ENCODE measurements at regions not wholly inside any gene's neighbourhood (a gene's known extent, or its start where the extent isn't known, plus 50 kb on each side); places are given as distances from the start of the nearest gene placed in this dataset.

DNA sequence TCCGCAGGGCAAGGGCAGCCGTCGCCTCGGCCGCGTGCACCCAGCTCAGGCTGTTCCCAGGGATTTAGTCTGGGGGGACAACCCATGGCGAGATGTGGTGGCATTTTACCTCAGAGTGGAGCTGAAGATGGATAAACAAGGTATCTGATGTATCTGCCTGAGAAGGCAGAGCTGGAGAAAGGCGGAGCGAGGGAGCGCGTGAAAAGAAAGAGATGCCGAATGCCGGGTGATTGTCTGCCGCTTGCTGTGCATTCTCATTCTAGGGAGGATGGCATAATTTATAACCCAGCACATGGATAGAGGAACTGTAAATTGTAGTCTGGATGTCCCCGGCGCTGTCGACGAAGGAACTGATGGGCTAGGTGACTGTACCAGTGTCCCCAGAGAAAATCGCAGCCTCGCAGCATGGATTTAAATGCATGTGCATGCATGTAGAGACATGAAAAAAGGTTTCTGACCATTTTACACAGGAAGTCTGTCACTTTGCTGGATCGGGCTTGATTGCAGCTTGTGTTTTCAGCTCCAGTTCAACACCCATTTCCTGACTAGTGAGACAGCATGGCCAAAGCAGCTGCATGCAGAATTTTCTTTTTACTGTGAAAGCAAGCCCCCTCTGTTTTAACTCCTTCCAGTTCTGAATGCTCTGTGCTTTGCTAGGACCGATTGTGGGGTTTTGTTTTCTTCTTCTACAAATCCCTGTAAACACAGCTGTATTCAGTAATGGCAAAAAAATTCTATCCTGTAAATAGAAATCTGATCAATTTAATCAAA lies 149.7 kb downstream of the PRL start:
- Histone ChIP-seq H3K4me1 (peaks cover 0 to 36% (median 27%) of the 10 kb centered on the region in 4 donors), H3K9me3 (no peaks in the 10 kb centered on the region), H3K4me3 (peak overlapping the region; percentile 14 to 31), H3K27ac (no peak overlapping the region), H3K27me3 (no peaks in the 10 kb centered on the region), H3K36me3 (no peaks in the 10 kb centered on the region)
- DNase-seq, result no peak
- intact Hi-C loops (cut with DNase I; ENCODE audit: low total_unique reads), result loop anchor here (5.0 kb wide), 1 partner anchor 550 kb away; no protein-coding TSS in a partner anchor
- TF ChIP-seq, protein P1, sequence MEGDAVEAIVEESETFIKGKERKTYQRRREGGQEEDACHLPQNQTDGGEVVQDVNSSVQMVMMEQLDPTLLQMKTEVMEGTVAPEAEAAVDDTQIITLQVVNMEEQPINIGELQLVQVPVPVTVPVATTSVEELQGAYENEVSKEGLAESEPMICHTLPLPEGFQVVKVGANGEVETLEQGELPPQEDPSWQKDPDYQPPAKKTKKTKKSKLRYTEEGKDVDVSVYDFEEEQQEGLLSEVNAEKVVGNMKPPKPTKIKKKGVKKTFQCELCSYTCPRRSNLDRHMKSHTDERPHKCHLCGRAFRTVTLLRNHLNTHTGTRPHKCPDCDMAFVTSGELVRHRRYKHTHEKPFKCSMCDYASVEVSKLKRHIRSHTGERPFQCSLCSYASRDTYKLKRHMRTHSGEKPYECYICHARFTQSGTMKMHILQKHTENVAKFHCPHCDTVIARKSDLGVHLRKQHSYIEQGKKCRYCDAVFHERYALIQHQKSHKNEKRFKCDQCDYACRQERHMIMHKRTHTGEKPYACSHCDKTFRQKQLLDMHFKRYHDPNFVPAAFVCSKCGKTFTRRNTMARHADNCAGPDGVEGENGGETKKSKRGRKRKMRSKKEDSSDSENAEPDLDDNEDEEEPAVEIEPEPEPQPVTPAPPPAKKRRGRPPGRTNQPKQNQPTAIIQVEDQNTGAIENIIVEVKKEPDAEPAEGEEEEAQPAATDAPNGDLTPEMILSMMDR (IDR thresholded peaks at IDR 0.05), result no peak

GRCh38 chr6:22147921-22148776 lies 148.7 kb downstream of the PRL start:
- Histone ChIP-seq H3K4me3 (no peak overlapping the region), H3K27me3 (no peaks in the 10 kb centered on the region), H3K9me3 (no peaks in the 10 kb centered on the region), H3K36me3 (no peaks in the 10 kb centered on the region), H3K4me1 (peaks cover 0 to 36% (median 27%) of the 10 kb centered on the region in 4 donors), H3K27ac (no peak overlapping the region)
- no peak for DNase-seq
- TF ChIP-seq, protein P1 (IDR thresholded peaks at IDR 0.05), result no peak
- intact Hi-C loops (cut with DNase I; ENCODE audit: low total_unique reads), result loop anchor here (5.0 kb wide), 1 partner anchor 551 kb away; no protein-coding TSS in a partner anchor

DNA sequence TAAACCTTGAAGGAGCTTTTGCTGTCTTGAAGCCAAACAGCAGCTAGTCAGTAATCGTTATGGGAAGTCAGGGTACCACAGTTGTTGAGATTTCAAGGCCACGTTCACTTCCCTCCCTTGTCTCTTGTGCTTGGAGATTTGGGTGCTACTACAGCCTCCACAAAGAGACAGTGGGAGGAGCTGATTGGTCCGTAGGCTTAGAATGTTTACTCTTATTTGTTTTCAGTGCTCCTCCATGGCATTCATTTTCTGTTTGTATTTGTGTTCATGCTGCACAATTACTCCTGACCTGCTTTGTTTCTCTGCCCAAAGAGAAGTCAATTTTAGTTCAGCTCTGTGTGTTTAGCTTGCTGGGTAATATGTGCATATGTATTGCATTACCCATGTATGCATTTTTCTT lies 147.7 kb downstream of the PRL start:
- no peaks in the 10 kb centered on the region for H3K27me3 ChIP-seq
- DNase-seq, result no peak
- intact Hi-C loops (cut with DNase I; ENCODE audit: low total_unique reads), result loop anchor here (5.0 kb wide), 1 partner anchor 552 kb away; no protein-coding TSS in a partner anchor
- no peaks in the 10 kb centered on the region for H3K36me3 ChIP-seq
- no peak overlapping the region for H3K4me3 ChIP-seq
- no peaks in the 10 kb centered on the region for H3K9me3 ChIP-seq
- H3K27ac ChIP-seq, result no peak overlapping the region
- peaks cover 0 to 36% (median 27%) of the 10 kb centered on the region in 4 donors for H3K4me1 ChIP-seq
- TF ChIP-seq, protein P1 (IDR thresholded peaks at IDR 0.05), result no peak

GRCh38 chr6:22149501-22150367 lies 147.1 kb downstream of the PRL start:
- peaks cover 0 to 36% (median 27%) of the 10 kb centered on the region in 4 donors for H3K4me1 ChIP-seq
- H3K27ac ChIP-seq, result no peak overlapping the region
- H3K9me3 ChIP-seq, result no peaks in the 10 kb centered on the region
- H3K4me3 ChIP-seq, result no peak overlapping the region
- H3K27me3 ChIP-seq, result no peaks in the 10 kb centered on the region
- no peaks in the 10 kb centered on the region for H3K36me3 ChIP-seq
- DNase-seq, result no peak
- TF ChIP-seq, protein P1 (IDR thresholded peaks at IDR 0.05), result no peak
- intact Hi-C loops (cut with DNase I; ENCODE audit: low total_unique reads), result loop anchor here (5.0 kb wide), 1 partner anchor 552 kb away; no protein-coding TSS in a partner anchor
